ENCODE measurements at regions not wholly inside any gene's neighbourhood (a gene's known extent, or its start where the extent isn't known, plus 50 kb on each side); places are given as distances from the start of the nearest gene placed in this dataset.

DNA sequence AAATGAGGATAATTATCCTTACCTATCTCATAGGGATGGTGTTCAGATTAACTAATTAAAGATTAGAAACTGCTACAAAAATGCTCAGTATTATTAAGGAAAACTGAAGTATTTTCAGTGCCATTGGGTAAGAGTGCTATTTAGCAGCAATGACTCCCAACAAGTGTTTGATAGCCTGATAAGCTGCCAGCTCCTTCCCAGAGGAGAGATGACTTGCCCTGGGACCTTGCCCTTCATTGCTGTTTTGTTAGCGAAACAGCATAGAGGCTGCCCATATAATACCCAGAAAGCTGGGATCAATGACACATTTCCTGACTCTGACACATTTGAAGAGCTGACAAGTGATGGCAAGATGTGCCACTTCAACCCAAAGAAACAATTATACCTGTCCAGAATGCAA is 592.2 kb downstream of the ADGRL2 start:
- TF ChIP-seq, protein P1, sequence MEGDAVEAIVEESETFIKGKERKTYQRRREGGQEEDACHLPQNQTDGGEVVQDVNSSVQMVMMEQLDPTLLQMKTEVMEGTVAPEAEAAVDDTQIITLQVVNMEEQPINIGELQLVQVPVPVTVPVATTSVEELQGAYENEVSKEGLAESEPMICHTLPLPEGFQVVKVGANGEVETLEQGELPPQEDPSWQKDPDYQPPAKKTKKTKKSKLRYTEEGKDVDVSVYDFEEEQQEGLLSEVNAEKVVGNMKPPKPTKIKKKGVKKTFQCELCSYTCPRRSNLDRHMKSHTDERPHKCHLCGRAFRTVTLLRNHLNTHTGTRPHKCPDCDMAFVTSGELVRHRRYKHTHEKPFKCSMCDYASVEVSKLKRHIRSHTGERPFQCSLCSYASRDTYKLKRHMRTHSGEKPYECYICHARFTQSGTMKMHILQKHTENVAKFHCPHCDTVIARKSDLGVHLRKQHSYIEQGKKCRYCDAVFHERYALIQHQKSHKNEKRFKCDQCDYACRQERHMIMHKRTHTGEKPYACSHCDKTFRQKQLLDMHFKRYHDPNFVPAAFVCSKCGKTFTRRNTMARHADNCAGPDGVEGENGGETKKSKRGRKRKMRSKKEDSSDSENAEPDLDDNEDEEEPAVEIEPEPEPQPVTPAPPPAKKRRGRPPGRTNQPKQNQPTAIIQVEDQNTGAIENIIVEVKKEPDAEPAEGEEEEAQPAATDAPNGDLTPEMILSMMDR (IDR thresholded peaks at IDR 0.05): no peak
- TF ChIP-seq EZH2 (IDR thresholded peaks at IDR 0.05): no peak
